Breast epithelium (tissue), 4 donors: ENCODE measurements at regions not wholly inside any gene's neighbourhood (a gene's known extent, or its start where the extent isn't known, plus 50 kb on each side); places are given as distances from the start of the nearest gene placed in this dataset.

ENCODE experiments used
- DNase-seq, 2 donors: peaks; one replicate each; pipeline ENCODE4 v3.0.0-alpha.2; 2019; ENCODE audit warnings: low spot score in 2 of 2
- H3K27ac ChIP-seq, 2 donors: fragments of 200-600 bp; sonication (generic) in 1 of 2; one replicate each; pipeline ENCODE4 v1.5.1; 2016 to 2019; ENCODE audit warnings: mild to moderate bottlenecking in 1 of 2
- H3K27me3 ChIP-seq, 2 donors: fragments of 200-600 bp; sonication (generic) in 1 of 2; one replicate each; pipeline versions ENCODE4 v1.5.1 to v1.6.0; 2017 to 2019; ENCODE audit warnings: control low read depth in 1 of 2, mild to moderate bottlenecking in 1 of 2
- H3K36me3 ChIP-seq: fragments of 200-600 bp; one replicate; pipeline ENCODE4 v1.5.1; 2019
- H3K4me1 ChIP-seq, 2 donors: fragments of 200-600 bp; sonication (generic); one replicate each; pipeline ENCODE4 v1.5.1; 2016 to 2019; ENCODE audit warnings: control low read depth in 1 of 2
- H3K4me3 ChIP-seq, 3 donors: fragments of 200-600 bp; sonication (generic); 1 replicate in 2 of 3; 2 replicates in 1 of 3; pipeline ENCODE4 v1.5.1; 2016 to 2019; ENCODE audit warnings: mild to moderate bottlenecking in 3 of 3, moderate library complexity in 2 of 3
- H3K9me3 ChIP-seq, 2 donors: fragments of 200-600 bp; sonication (generic) in 1 of 2; one replicate each; pipeline ENCODE4 v1.5.1; 2016 to 2019; ENCODE audit warnings: control low read depth in 1 of 2
- POLR2A ChIP-seq: fragments of 450-650 bp; IDR thresholded peaks from one replicate; pipeline ENCODE4 v1.6.1; 2016; ENCODE audit warnings: antibody characterized with exemption, mild to moderate bottlenecking, moderate library complexity
- POLR2AphosphoS5 ChIP-seq, 3 donors: sonication (generic); formaldehyde crosslinking; IDR thresholded peaks; one replicate each; pipeline ENCODE4 v1.6.1; 2017; ENCODE audit warnings: antibody characterized with exemption in 3 of 3
- intact Hi-C: fragments of 100-400 bp; cut with DNase I; formaldehyde crosslinking; loops from one replicate; pipeline ENCODE4 v1.15.1; 2023; ENCODE audit warnings: low total_unique reads
- TF ChIP-seq, protein P1 (sequence below), 3 donors: fragments of 450-650 bp; IDR thresholded peaks; one replicate each; pipeline ENCODE4 v1.5.1; 2016 to 2017; ENCODE audit warnings: antibody characterized with exemption in 3 of 3, mild to moderate bottlenecking in 3 of 3, moderate library complexity in 3 of 3

DNA sequence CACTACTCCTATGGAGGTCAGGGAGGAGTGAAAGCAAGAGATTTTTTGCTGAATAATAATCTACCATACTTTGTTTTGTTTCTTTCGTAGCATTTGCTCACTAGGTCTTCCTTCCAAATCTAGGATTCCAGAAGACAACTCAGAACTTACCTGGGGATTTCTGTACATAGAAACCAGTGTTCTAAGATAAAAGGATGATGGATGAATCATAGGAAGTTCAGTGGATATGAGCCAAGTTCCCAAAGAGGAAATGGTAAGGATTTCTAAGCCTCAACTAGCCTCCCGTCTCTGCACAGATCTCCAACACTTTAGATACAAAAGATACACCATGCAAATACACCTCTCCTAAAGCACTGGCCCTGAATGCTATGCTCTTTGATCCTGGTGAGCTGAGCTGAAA lies 283.9 kb downstream of the TAFA4 start:
- Histone ChIP-seq H3K4me1 (no peaks in the 10 kb centered on the region), H3K36me3 (no peaks in the 10 kb centered on the region), H3K27me3 (no peaks in the 10 kb centered on the region), H3K9me3 (no peaks in the 10 kb centered on the region), H3K4me3 (no peak overlapping the region), H3K27ac (no peak overlapping the region)
- no peak for DNase-seq
- TF ChIP-seq POLR2A, result no peak
- intact Hi-C loops, result no loop called here

DNA sequence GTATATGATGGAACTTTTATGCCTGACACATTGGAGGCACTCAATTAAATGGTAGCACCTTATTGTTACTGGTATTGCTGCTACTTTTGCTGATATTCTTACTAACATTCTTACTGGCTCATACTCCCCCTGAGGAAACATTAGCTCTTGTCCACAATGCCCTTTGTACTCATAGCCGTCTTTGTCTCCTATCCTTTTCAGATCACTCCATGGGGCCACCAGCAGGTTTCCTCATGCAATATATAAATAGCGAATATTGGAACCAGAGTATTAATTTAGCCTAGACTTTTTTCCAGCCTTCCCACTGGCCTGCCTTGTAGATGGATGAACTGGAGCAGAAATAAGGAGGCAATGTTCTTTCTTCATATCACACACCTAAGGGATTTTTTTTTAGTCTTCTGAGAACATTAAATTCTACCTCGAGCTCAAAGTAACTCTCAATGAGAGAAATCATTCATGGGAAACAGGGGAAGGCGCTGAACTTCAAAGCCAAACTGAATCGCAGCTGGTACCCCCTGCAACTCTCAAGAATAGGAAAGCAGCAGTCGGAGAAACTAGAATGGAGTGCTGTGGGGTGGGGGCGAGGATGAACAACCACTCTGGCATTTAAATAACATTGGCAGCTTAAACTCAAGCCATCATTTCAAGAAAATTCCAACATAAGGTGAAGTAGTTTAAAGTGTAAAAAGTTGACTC lies 300.3 kb downstream of the TAFA4 start:
- intact Hi-C loops, result no loop called here
- H3K4me1 ChIP-seq, result no peaks in the 10 kb centered on the region

DNA sequence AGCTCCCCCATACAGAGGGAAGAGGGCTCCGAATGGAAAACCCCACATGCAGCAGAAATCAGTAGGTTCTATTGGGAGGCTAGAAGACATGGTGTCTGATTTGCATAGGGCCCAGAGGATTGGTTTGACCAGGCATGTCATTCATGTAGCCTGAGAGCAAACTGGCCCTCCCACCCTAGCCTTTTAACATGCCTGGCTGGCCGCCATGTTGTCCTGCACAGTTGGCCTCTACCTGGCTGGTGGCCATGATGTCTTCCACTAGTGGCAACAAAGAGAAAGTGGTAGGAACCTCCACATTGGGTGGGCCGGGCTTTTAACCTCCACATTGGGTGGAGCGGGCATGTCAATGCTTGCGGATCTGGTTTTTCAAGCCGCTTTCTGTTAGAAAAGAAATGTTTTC lies 312.1 kb downstream of the TAFA4 start:
- no peak for DNase-seq
- TF ChIP-seq, protein P1, sequence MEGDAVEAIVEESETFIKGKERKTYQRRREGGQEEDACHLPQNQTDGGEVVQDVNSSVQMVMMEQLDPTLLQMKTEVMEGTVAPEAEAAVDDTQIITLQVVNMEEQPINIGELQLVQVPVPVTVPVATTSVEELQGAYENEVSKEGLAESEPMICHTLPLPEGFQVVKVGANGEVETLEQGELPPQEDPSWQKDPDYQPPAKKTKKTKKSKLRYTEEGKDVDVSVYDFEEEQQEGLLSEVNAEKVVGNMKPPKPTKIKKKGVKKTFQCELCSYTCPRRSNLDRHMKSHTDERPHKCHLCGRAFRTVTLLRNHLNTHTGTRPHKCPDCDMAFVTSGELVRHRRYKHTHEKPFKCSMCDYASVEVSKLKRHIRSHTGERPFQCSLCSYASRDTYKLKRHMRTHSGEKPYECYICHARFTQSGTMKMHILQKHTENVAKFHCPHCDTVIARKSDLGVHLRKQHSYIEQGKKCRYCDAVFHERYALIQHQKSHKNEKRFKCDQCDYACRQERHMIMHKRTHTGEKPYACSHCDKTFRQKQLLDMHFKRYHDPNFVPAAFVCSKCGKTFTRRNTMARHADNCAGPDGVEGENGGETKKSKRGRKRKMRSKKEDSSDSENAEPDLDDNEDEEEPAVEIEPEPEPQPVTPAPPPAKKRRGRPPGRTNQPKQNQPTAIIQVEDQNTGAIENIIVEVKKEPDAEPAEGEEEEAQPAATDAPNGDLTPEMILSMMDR (IDR thresholded peaks at IDR 0.05), result no peak
- no peak for TF ChIP-seq POLR2A
- Histone ChIP-seq H3K4me3 (no peak overlapping the region), H3K36me3 (no peaks in the 10 kb centered on the region), H3K9me3 (peaks cover 4 to 9% of the 10 kb centered on the region in 2 donors), H3K4me1 (no peaks in the 10 kb centered on the region), H3K27ac (no peak overlapping the region), H3K27me3 (no peaks in the 10 kb centered on the region)
- intact Hi-C loops, result no loop called here

More for the DNA sequence above, 300.3 kb downstream of the TAFA4 start:
- Histone ChIP-seq H3K4me3 (no peak overlapping the region), H3K36me3 (no peaks in the 10 kb centered on the region), H3K27me3 (no peaks in the 10 kb centered on the region), H3K27ac (no peak overlapping the region), H3K9me3 (no peaks in the 10 kb centered on the region)
- no peak for DNase-seq
- no peak for TF ChIP-seq POLR2A
- TF ChIP-seq, protein P1 (IDR thresholded peaks at IDR 0.05), result no peak
- no peak for TF ChIP-seq POLR2AphosphoS5 (IDR thresholded peaks at IDR 0.05)

DNA sequence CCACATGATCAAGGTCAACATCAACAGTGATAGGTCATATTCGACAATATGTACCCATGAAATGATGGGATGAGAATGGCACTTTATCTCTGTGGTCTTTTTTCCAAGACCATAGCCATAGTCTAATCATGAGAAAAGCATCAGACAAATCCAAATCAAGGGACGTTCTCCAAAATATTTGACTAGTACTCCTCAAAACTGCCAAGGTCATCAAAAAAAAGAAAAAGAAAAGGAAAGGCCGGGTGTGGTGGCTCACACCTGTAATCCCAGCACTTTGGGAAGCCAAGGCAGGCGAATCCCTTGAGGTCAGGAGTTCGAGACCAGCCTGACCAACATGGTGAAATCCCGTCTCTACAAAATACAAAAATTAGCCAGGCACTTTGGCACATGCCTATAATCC lies 318.3 kb downstream of the TAFA4 start:
- Histone ChIP-seq H3K36me3 (no peaks in the 10 kb centered on the region), H3K9me3 (peaks cover 2 to 11% of the 10 kb centered on the region in 2 donors), H3K27ac (no peak overlapping the region), H3K4me3 (no peak overlapping the region), H3K4me1 (no peaks in the 10 kb centered on the region), H3K27me3 (no peaks in the 10 kb centered on the region)
- no peak for DNase-seq
- TF ChIP-seq, protein P1 (IDR thresholded peaks at IDR 0.05), result no peak
- TF ChIP-seq POLR2A (no peak), POLR2AphosphoS5 (IDR thresholded peaks at IDR 0.05) (no peak)
- intact Hi-C loops, result no loop called here

DNA sequence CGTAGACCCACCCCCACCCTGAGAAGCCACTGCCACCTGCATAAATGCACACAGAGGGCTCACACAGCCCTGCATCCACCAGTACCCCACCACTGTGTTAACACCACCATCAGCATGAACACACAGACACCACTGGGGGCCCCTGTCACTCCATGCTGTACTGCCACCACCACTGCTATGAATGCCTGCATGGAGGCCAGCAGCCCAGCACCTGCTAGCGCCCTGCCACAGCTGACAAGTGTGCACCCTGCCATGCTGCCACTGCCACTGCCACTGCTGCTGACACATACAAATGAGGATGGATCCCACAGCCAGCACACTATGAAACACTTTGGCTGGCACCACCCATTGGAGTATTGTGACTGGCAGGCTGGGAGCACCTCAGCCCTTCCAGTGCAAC lies 361.0 kb downstream of the TAFA4 start:
- intact Hi-C loops, result no loop called here
- no peak overlapping the region for H3K27ac ChIP-seq
- no peak overlapping the region for H3K4me3 ChIP-seq
- no peak for DNase-seq
- no peaks in the 10 kb centered on the region for H3K27me3 ChIP-seq
- TF ChIP-seq, protein P1 (IDR thresholded peaks at IDR 0.05), result no peak
- no peak for TF ChIP-seq POLR2AphosphoS5 (IDR thresholded peaks at IDR 0.05)
- TF ChIP-seq POLR2A, result no peak
- peaks cover 4% of the 10 kb centered on the region for H3K36me3 ChIP-seq
- no peaks in the 10 kb centered on the region for H3K4me1 ChIP-seq
- H3K9me3 ChIP-seq, result no peaks in the 10 kb centered on the region
